Kidney glomerular epithelial cell (primary cell): ENCODE measurements at regions not wholly inside any gene's neighbourhood (a gene's known extent, or its start where the extent isn't known, plus 50 kb on each side); places are given as distances from the start of the nearest gene placed in this dataset.
"Not testable (repeated sequence)": the region's sequence is repeated elsewhere in the genome, so short reads cannot be mapped to it uniquely, and the experiment has no call there.

Experiments used
- DNase-seq: peaks from one replicate; lab custom pipeline; 2025; lab: John Stamatoyannopoulos, UW

- no peak for DNase-seq
Measured at GRCh38 chr6:85948481-85948880, 305.8 kb upstream of the SYNCRIP start.

GRCh38 chr6:85945459-85946185 lies 302.9 kb upstream of the SYNCRIP start:
- DNase-seq = no peak

GRCh38 chr6:85944776-85945175 lies 302.1 kb upstream of the SYNCRIP start:
- no peak for DNase-seq

- DNase-seq = no peak
Measured at GRCh38 chr6:85942844-85943243, 300.2 kb upstream of the SYNCRIP start.

- DNase-seq = no peak
Measured at GRCh38 chr6:85936916-85937315, 294.2 kb upstream of the SYNCRIP start.

GRCh38 chr6:85923013-85923430 lies 280.3 kb upstream of the SYNCRIP start:
- DNase-seq = peak; percentile 72

GRCh38 chr6:85920782-85921181 lies 278.1 kb upstream of the SYNCRIP start:
- DNase-seq = no peak

- DNase-seq = no peak
Measured at GRCh38 chr6:85917522-85917921, 274.8 kb upstream of the SYNCRIP start.

GRCh38 chr6:85913001-85913400 lies 270.3 kb upstream of the SYNCRIP start:
- no peak for DNase-seq

- no peak for DNase-seq
Measured at GRCh38 chr6:85912582-85912981, 269.9 kb upstream of the SYNCRIP start.

GRCh38 chr6:85911067-85911466 lies 268.4 kb upstream of the SYNCRIP start:
- no peak for DNase-seq

GRCh38 chr6:85908120-85908519 lies 265.4 kb upstream of the SYNCRIP start:
- DNase-seq = not testable (repeated sequence)

- no peak for DNase-seq
Measured at GRCh38 chr6:85892346-85892745, 249.7 kb upstream of the SYNCRIP start.

GRCh38 chr6:85887461-85887860 lies 244.8 kb upstream of the SYNCRIP start:
- no peak for DNase-seq

- DNase-seq = no peak
Measured at GRCh38 chr6:85868685-85869084, 226.0 kb upstream of the SYNCRIP start.

GRCh38 chr6:85867595-85867994 lies 224.9 kb upstream of the SYNCRIP start:
- no peak for DNase-seq

- no peak for DNase-seq
Measured at GRCh38 chr6:85866758-85867401, 224.2 kb upstream of the SYNCRIP start.

GRCh38 chr6:85866370-85866730 lies 223.7 kb upstream of the SYNCRIP start:
- DNase-seq = no peak

GRCh38 chr6:85865420-85866369 lies 223.0 kb upstream of the SYNCRIP start:
- DNase-seq = peak; percentile 67

- DNase-seq = no peak
Measured at GRCh38 chr6:85864453-85865401, 222.0 kb upstream of the SYNCRIP start.

GRCh38 chr6:85856235-85856634 lies 213.5 kb upstream of the SYNCRIP start:
- DNase-seq = no peak
